Activated naive CD8-positive, alpha-beta T cell treated with anti-CD3 and anti-CD28 coated beads, Interleukin-2, amount 10 ng/mL, durations not matched to agents 7 days and 5 days (primary cell): ENCODE measurements at regions not wholly inside any gene's neighbourhood (a gene's known extent, or its start where the extent isn't known, plus 50 kb on each side); places are given as distances from the start of the nearest gene placed in this dataset.
A peak's percentile ranks its signal among the peaks of the same experiment; 100 is the strongest.

ENCODE experiments used
- ATAC-seq: fragments of 150-1000 bp; cut with Tn5 transposase; one replicate; pipeline ENCODE4 v1.10.0; 2021; ENCODE audit warnings: low read depth, moderate library complexity
- POLR2A ChIA-PET: fragments of 350-600 bp; sonication (Branson Sonifier 250); formaldehyde crosslinking; loops from one replicate; lab custom pipeline; 2021; ENCODE audit warnings: antibody characterized with exemption; lab: Charles Lee
- DNase-seq: peaks from one replicate; pipeline ENCODE4 v3.0.0; 2021
- H3K27ac Mint-ChIP-seq: one replicate; pipeline ENCODE4 v1.8.0; 2022; ENCODE audit warnings: mild to moderate bottlenecking, mixed read lengths
- H3K27me3 Mint-ChIP-seq: one replicate; pipeline ENCODE4 v1.8.0; 2022; ENCODE audit warnings: mild to moderate bottlenecking, moderate library complexity, mixed read lengths
- H3K36me3 Mint-ChIP-seq: one replicate; pipeline ENCODE4 v1.8.0; 2021; ENCODE audit warnings: mild to moderate bottlenecking, mixed read lengths
- H3K4me1 Mint-ChIP-seq: one replicate; pipeline ENCODE4 v1.8.0; 2021; ENCODE audit warnings: mixed read lengths
- H3K4me3 Mint-ChIP-seq: one replicate; pipeline ENCODE4 v1.8.0; 2022; ENCODE audit warnings: mild to moderate bottlenecking, moderate library complexity, mixed read lengths
- H3K9me3 Mint-ChIP-seq: one replicate; pipeline ENCODE4 v1.8.0; 2021; ENCODE audit warnings: mixed read lengths

- Mint-ChIP-seq H3K9me3 (no peaks in the 10 kb centered on the region), H3K27me3 (no peaks in the 10 kb centered on the region), H3K36me3 (no peaks in the 10 kb centered on the region), H3K4me3 (no peak overlapping the region), H3K27ac (no peak overlapping the region), H3K4me1 (peaks cover 3% of the 10 kb centered on the region)
- DNase-seq: no peak
- POLR2A ChIA-PET: no interaction called here
- ATAC-seq: no peak
These were observed 64.2 kb downstream of the RBM43 start for GRCh38 chr2:151197184-151198108.

DNA sequence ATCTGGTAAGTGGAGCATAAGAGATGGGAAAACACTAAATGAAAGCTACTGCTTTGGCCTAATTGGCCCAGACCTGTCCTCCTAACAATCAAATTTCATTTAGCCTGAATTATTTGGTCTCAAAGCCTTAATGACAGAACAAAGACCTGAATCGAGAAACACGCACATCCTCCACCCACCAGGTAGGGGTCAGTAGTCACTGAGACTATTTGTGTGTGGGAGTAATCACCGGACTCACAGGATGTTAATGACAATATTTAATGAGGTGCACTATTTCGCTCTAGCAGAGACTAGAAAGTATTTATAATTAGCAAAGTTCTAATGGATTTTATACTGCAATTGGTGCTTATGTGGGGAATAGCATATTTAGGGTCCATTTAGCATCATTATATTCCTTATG lies 68.1 kb downstream of the RBM43 start:
- no peaks in the 10 kb centered on the region for H3K36me3 Mint-ChIP-seq
- peaks cover 3% of the 10 kb centered on the region for H3K4me1 Mint-ChIP-seq
- POLR2A ChIA-PET: no interaction called here
- ATAC-seq (no peak), DNase-seq (no peak)
- H3K9me3 Mint-ChIP-seq: no peaks in the 10 kb centered on the region
- no peaks in the 10 kb centered on the region for H3K27me3 Mint-ChIP-seq
- no peak overlapping the region for H3K4me3 Mint-ChIP-seq
- no peak overlapping the region for H3K27ac Mint-ChIP-seq

- Mint-ChIP-seq H3K4me1 (peaks cover 3% of the 10 kb centered on the region), H3K9me3 (no peaks in the 10 kb centered on the region), H3K4me3 (no peak overlapping the region), H3K27me3 (no peaks in the 10 kb centered on the region), H3K36me3 (no peaks in the 10 kb centered on the region), H3K27ac (no peak overlapping the region)
- DNase-seq: no peak
- no peak for ATAC-seq
- POLR2A ChIA-PET: no interaction called here
These were observed 69.0 kb downstream of the RBM43 start for GRCh38 chr2:151192681-151193080.

DNA sequence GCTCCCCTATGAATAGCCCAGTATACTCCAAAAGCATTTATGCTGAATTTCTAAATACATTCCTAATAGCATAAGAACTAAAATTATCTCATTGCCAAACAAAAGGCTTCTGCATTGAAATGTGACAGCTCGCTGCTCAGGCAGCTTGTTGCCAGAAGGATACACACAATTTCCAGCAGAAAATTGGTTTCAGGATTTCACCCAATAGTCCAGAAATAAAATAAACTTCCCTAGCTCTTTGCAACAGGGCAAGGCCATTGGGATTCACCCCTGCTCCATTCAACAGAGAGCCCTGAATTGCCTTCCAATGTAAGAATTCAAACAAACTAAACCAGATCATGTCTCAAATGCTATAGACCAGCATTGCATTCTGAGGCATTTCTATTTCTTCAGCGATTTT lies 70.7 kb downstream of the RBM43 start:
- Mint-ChIP-seq H3K9me3 (no peaks in the 10 kb centered on the region), H3K4me3 (no peak overlapping the region), H3K36me3 (no peaks in the 10 kb centered on the region), H3K27me3 (no peaks in the 10 kb centered on the region), H3K4me1 (peaks cover 3% of the 10 kb centered on the region), H3K27ac (no peak overlapping the region)
- POLR2A ChIA-PET: no interaction called here
- ATAC-seq (no peak), DNase-seq (no peak)

DNA sequence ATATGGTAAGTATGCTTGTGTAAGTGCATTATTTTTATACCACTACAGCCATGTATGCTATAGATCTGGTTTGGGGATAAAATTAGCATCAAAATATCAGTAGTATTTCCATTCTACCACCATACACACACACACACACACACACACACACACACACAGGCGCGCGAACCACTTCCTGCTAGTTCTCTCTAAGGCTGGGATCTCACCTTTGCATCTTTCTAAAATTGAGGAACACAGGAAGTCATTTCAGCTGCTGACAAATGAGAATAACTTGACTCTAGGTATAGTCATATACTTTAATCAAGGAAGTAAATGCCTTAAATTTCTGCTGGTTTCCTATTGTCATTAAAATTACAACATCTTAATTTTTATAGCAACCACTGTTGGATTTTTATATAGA lies 72.5 kb downstream of the RBM43 start:
- Mint-ChIP-seq H3K4me1 (peaks cover 3% of the 10 kb centered on the region), H3K9me3 (no peaks in the 10 kb centered on the region), H3K27ac (no peak overlapping the region), H3K27me3 (no peaks in the 10 kb centered on the region), H3K36me3 (no peaks in the 10 kb centered on the region), H3K4me3 (no peak overlapping the region)
- ATAC-seq (no peak), DNase-seq (peak; percentile 41)
- POLR2A ChIA-PET: no interaction called here

DNA sequence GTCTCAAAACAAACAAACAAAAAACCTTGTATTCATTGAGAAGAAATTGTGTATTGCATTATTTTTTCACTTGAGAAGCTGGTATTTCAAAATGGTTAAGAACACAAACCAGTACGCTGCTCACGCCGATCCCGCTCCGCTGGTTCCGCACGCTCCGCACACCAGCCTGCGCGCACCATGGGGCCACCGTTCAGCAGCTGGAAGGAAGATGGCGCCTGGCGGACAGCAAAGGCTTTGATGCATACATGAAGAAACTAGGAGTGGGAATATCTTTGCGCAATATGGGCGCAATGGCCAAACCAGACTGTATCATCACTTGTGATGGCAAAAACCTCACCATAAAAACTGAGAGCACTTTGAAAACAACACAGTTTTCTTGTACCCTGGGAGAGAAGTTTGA lies 75.7 kb downstream of the RBM43 start:
- Mint-ChIP-seq H3K27me3 (peaks cover 2% of the 10 kb centered on the region), H3K4me1 (peaks cover 3% of the 10 kb centered on the region), H3K27ac (no peak overlapping the region), H3K4me3 (no peak overlapping the region), H3K36me3 (no peaks in the 10 kb centered on the region), H3K9me3 (no peaks in the 10 kb centered on the region)
- no peak for ATAC-seq
- DNase-seq: no peak
- POLR2A ChIA-PET: no interaction called here

GRCh38 chr2:151182899-151183809 lies 78.5 kb downstream of the RBM43 start:
- no peak overlapping the region for H3K27ac Mint-ChIP-seq

DNA sequence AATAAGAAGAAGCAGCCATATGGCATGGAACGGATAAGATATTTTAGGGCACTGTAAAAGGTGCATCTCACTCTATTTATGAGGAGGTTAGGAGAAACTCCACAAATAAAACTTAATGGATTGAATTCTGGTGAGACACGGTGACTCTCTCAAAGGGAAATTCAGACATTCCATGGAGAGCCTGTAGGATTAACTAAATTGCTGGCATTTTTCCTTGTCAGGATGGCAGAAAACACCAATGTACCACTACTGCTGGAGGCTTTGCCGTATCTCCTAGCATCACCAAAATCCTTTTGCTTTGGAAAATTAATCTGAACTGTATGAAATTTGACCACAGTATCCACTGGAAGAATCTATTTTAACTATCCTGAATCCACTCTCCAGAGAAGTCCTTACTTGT lies 79.3 kb downstream of the RBM43 start:
- POLR2A ChIA-PET: no interaction called here
- H3K36me3 Mint-ChIP-seq: no peaks in the 10 kb centered on the region
- no peak for DNase-seq
- H3K4me1 Mint-ChIP-seq: no peaks in the 10 kb centered on the region
- ATAC-seq: no peak
- no peak overlapping the region for H3K4me3 Mint-ChIP-seq
- no peak overlapping the region for H3K27ac Mint-ChIP-seq
- peaks cover 2% of the 10 kb centered on the region for H3K27me3 Mint-ChIP-seq
- no peaks in the 10 kb centered on the region for H3K9me3 Mint-ChIP-seq

More at GRCh38 chr2:151182899-151183809, 78.5 kb downstream of the RBM43 start:
- no peak for DNase-seq
- Mint-ChIP-seq H3K4me1 (no peaks in the 10 kb centered on the region), H3K36me3 (no peaks in the 10 kb centered on the region), H3K9me3 (no peaks in the 10 kb centered on the region), H3K27me3 (peaks cover 2% of the 10 kb centered on the region), H3K4me3 (no peak overlapping the region)
- ATAC-seq: no peak
- POLR2A ChIA-PET: no interaction called here

DNA sequence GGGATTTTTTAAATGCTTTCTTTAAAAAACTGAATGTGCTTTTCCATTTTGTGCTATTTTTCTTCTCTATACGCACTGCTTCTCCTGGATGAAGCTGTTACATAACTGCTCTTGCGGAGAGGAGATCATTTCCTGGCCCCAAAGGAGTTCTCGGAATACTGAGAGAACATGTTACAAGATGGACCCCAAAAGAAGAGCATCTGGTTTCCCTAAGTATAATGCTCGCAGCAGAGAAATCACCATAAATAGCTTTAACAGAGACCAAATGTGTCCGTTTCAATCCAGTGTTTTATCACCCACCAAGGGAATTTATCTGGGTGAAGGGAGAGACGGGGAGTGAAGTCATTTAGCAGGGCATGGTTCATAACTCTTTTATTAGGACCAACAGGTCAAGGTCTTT lies 80.1 kb downstream of the RBM43 start:
- no peaks in the 10 kb centered on the region for H3K36me3 Mint-ChIP-seq
- POLR2A ChIA-PET: no interaction called here
- peaks cover 2% of the 10 kb centered on the region for H3K27me3 Mint-ChIP-seq
- no peaks in the 10 kb centered on the region for H3K9me3 Mint-ChIP-seq
- ATAC-seq: no peak
- no peak for DNase-seq
- H3K4me1 Mint-ChIP-seq: no peaks in the 10 kb centered on the region
- no peak overlapping the region for H3K27ac Mint-ChIP-seq
- no peak overlapping the region for H3K4me3 Mint-ChIP-seq

GRCh38 chr2:151180123-151180522 lies 81.5 kb downstream of the RBM43 start:
- ATAC-seq: no peak

DNA sequence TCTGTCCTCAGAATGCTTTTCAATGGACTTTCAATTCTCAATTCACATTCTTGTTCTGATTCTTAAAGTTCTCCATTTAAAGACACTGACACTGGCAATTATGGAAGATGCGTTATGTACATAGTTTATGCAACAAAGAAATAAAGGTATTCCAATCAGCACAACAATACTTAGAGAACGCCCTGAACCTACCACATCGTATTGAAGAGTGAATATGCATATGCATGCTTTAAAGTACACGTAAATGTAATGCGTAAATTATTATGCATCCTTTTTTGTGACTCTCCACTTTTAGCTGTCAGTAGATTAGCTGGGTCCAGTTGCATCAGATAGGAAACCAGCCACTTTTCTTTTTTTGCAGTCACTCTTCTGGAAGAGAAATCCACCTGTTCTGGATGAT lies 83.5 kb downstream of the RBM43 start:
- Mint-ChIP-seq H3K4me1 (no peaks in the 10 kb centered on the region), H3K27me3 (peaks cover 4% of the 10 kb centered on the region), H3K9me3 (no peaks in the 10 kb centered on the region), H3K4me3 (no peak overlapping the region), H3K27ac (no peak overlapping the region), H3K36me3 (no peaks in the 10 kb centered on the region)
- DNase-seq (no peak), ATAC-seq (no peak)
- POLR2A ChIA-PET: no interaction called here

More at GRCh38 chr2:151180123-151180522, 81.5 kb downstream of the RBM43 start:
- no peak for DNase-seq
- Mint-ChIP-seq H3K4me1 (no peaks in the 10 kb centered on the region), H3K27me3 (peaks cover 2% of the 10 kb centered on the region), H3K9me3 (no peaks in the 10 kb centered on the region), H3K36me3 (no peaks in the 10 kb centered on the region), H3K27ac (no peak overlapping the region), H3K4me3 (no peak overlapping the region)
- POLR2A ChIA-PET: no interaction called here

DNA sequence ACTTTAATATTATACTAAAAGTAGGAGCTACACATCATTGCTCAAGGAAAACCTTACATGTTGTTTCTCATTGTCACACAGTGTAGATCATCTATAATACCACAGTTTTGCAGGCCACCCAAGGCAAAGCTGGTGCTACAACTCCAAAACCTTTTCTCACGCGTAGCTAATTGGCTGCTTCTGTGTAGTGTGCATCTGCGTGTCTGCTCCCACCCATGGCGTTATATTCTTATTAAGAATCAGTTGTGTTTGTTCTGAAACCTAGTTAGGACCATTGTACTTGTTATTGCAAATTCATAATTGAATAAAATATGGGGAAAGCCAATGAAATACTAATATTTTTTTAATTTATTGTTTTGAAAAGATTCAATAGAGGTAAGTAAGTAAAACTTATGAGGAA lies 83.9 kb downstream of the RBM43 start:
- H3K4me3 Mint-ChIP-seq: no peak overlapping the region
- POLR2A ChIA-PET: no interaction called here

DNA sequence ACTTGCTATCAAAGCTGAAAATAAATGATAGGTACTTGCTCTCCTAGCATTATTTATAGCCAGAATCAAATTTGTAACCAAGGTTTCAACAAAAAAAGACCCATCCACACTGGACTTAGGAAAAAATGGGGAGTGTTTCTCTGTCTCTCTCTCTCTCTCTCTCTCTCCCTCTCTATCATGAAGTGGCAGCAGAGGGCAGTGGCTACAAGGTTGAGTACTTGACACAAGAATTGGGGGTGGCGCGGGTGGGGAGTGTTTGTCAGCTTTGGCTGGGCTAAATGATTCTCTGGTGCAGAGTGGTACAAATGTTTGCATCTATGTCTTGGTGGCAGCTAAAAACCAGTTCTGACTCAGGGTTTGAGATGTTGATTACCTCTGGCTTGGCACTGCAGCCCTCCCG lies 85.0 kb downstream of the RBM43 start:
- no peak overlapping the region for H3K27ac Mint-ChIP-seq

More for the DNA sequence above, 83.9 kb downstream of the RBM43 start:
- peaks cover 4% of the 10 kb centered on the region for H3K27me3 Mint-ChIP-seq
- DNase-seq: no peak
- no peak overlapping the region for H3K27ac Mint-ChIP-seq
- no peaks in the 10 kb centered on the region for H3K4me1 Mint-ChIP-seq
- ATAC-seq: no peak
- no peaks in the 10 kb centered on the region for H3K36me3 Mint-ChIP-seq
- no peaks in the 10 kb centered on the region for H3K9me3 Mint-ChIP-seq

More for the DNA sequence above, 85.0 kb downstream of the RBM43 start:
- POLR2A ChIA-PET: no interaction called here
- no peak overlapping the region for H3K4me3 Mint-ChIP-seq
- no peaks in the 10 kb centered on the region for H3K4me1 Mint-ChIP-seq
- ATAC-seq (no peak), DNase-seq (no peak)
- H3K9me3 Mint-ChIP-seq: no peaks in the 10 kb centered on the region
- no peaks in the 10 kb centered on the region for H3K36me3 Mint-ChIP-seq
- H3K27me3 Mint-ChIP-seq: peaks cover 2% of the 10 kb centered on the region
